SK-N-SH (cell line): ENCODE measurements at regions not wholly inside any gene's neighbourhood (a gene's known extent, or its start where the extent isn't known, plus 50 kb on each side); places are given as distances from the start of the nearest gene placed in this dataset.

Source experiments
- CTCF ChIA-PET: fragments of 300-600, 350-600 bp; formaldehyde crosslinking; extraction: SDS; loops from one replicate; lab custom pipeline; 2021; lab: Yijun Ruan, JAX
- POLR2A ChIA-PET: fragments of 350-600 bp; sonication (Branson Sonifier 250); formaldehyde crosslinking; extraction: SDS; loops from one replicate; lab custom pipeline; 2020; ENCODE audit warnings: antibody characterized with exemption, inconsistent platforms; lab: Yijun Ruan, JAX
- DNase-seq: peaks from one replicate; pipeline ENCODE4 v3.0.0; 2012
- H2AFZ ChIP-seq: fragments of 200-600 bp; sonication (generic); 2 replicates; pipeline ENCODE4 v1.8.1; 2016; ENCODE audit warnings: antibody characterized with exemption, mild to moderate bottlenecking, low read depth
- H3F3A ChIP-seq: fragments of 200-600 bp; sonication (generic); replicated peaks from 2 replicates; pipeline ENCODE3; 2016; ENCODE audit warnings: antibody characterized with exemption, mild to moderate bottlenecking; ENCODE audit not compliant: insufficient read depth
- H3K27ac ChIP-seq, 2 experiments: fragments of 200-500 bp in 1 of 2; fragments of 200-600 bp in 1 of 2; sonication (Bioruptor generic) in 1 of 2; sonication (generic), shearing (Covaris generic) in 1 of 2; 2 replicates each; pipeline versions ENCODE4 v1.5.1 to v1.6.1; 2014 to 2016; ENCODE audit warnings: low read depth in 2 of 2, inconsistent platforms in 1 of 2, low read length in 1 of 2, mild to moderate bottlenecking in 1 of 2, mixed read lengths in 1 of 2
- H3K27me3 ChIP-seq: fragments of 200-600 bp; sonication (generic), shearing (Covaris generic); 2 replicates; pipeline ENCODE4 v1.6.1; 2016; ENCODE audit warnings: mixed run types; ENCODE audit not compliant: insufficient read depth
- H3K36me3 ChIP-seq, 2 experiments: fragments of 200-500 bp in 1 of 2; fragments of 200-600 bp in 1 of 2; sonication (Bioruptor generic) in 1 of 2; sonication (generic) in 1 of 2; replicated peaks in 1 of 2; 2 replicates each; pipeline versions ENCODE3 to v1.5.1; 2014 to 2016; ENCODE audit warnings: low read length in 1 of 2, mild to moderate bottlenecking in 1 of 2; ENCODE audit not compliant: insufficient read depth in 2 of 2, control insufficient read depth in 1 of 2
- H3K4me1 ChIP-seq, 2 experiments: fragments of 200-500 bp in 1 of 2; fragments of 200-600 bp in 1 of 2; sonication (Bioruptor generic) in 1 of 2; sonication (generic), shearing (Covaris generic) in 1 of 2; 2 replicates each; pipeline versions ENCODE4 v1.5.1 to v1.6.1; 2014 to 2016; ENCODE audit warnings: low read depth in 1 of 2, low read length in 1 of 2, mixed run types in 1 of 2; ENCODE audit not compliant: insufficient read depth in 2 of 2, control insufficient read depth in 1 of 2
- H3K4me2 ChIP-seq: fragments of 200-600 bp; sonication (generic), shearing (Covaris generic); 2 replicates; pipeline ENCODE4 v1.6.1; 2017; ENCODE audit warnings: mixed run types
- H3K4me3 ChIP-seq, 2 experiments: fragments of 200-500 bp in 1 of 2; fragments of 200-600 bp in 1 of 2; sonication (Bioruptor generic) in 1 of 2; sonication (generic), shearing (Covaris generic) in 1 of 2; 2 replicates each; pipeline versions ENCODE4 v1.5.1 to v1.8.1; 2014 to 2016; ENCODE audit warnings: low read depth in 2 of 2, inconsistent platforms in 1 of 2, low read length in 1 of 2, mild to moderate bottlenecking in 1 of 2, mixed read lengths in 1 of 2, moderate library complexity in 1 of 2
- H3K79me2 ChIP-seq: fragments of 200-600 bp; sonication (generic); 2 replicates; pipeline ENCODE4 v1.8.1; 2017; ENCODE audit warnings: mild to moderate bottlenecking; ENCODE audit not compliant: insufficient read depth
- H3K9ac ChIP-seq: fragments of 200-600 bp; sonication (generic); 2 replicates; pipeline ENCODE4 v1.6.1; 2017; ENCODE audit warnings: mixed run types
- H3K9me2 ChIP-seq: fragments of 200-600 bp; sonication (generic); 2 replicates; pipeline ENCODE4 v1.6.1; 2017; ENCODE audit warnings: mixed run types
- H3K9me3 ChIP-seq: fragments of 200-600 bp; sonication (generic); 2 replicates; pipeline ENCODE4 v1.6.1; 2017; ENCODE audit warnings: mixed run types, mild to moderate bottlenecking, moderate library complexity
- H4K20me1 ChIP-seq: fragments of 200-600 bp; sonication (generic); 2 replicates; pipeline ENCODE4 v1.6.1; 2017; ENCODE audit warnings: mild to moderate bottlenecking, mixed run types; ENCODE audit not compliant: insufficient read depth
- CTCF ChIP-seq: fragments of 200-600 bp; sonication (generic); IDR thresholded peaks from 2 replicates; pipeline ENCODE4 v1.6.1; 2017; ENCODE audit warnings: antibody characterized with exemption, mild to moderate bottlenecking, moderate library complexity
- ELF1 ChIP-seq: IDR thresholded peaks from 2 replicates; pipeline ENCODE4 v1.4.0; 2012
- EP300 ChIP-seq, 2 experiments: IDR thresholded peaks; 2 replicates each; pipeline versions ENCODE4 v1.4.0 to v1.6.1; 2012; ENCODE audit warnings: borderline replicate concordance in 1 of 2, low read depth in 1 of 2, low read length in 1 of 2
- GABPA ChIP-seq: IDR thresholded peaks from 2 replicates; pipeline ENCODE4 v1.4.0; 2012; ENCODE audit warnings: low read depth, mild to moderate bottlenecking
- GATA2 ChIP-seq: sonication (generic); formaldehyde crosslinking; IDR thresholded peaks from 2 replicates; pipeline ENCODE4 v1.5.0; 2020; ENCODE audit warnings: mild to moderate bottlenecking, missing genetic modification reagents
- NFIC ChIP-seq: IDR thresholded peaks from 2 replicates; pipeline ENCODE4 v1.4.0; 2012; ENCODE audit warnings: borderline replicate concordance
- POLR2AphosphoS5 ChIP-seq: IDR thresholded peaks from 2 replicates; pipeline ENCODE4 v1.6.1; 2012; ENCODE audit warnings: low read depth, low read length
- RAD21 ChIP-seq: IDR thresholded peaks from 2 replicates; pipeline ENCODE4 v1.6.1; 2012; ENCODE audit warnings: mild to moderate bottlenecking, low read length
- RFX5 ChIP-seq: IDR thresholded peaks from 2 replicates; pipeline ENCODE4 v1.6.1; 2012; ENCODE audit warnings: mild to moderate bottlenecking, improper control_type of control experiment, low read length
- RXRA ChIP-seq: IDR thresholded peaks from 2 replicates; pipeline ENCODE4 v1.4.0; 2012; ENCODE audit warnings: low read depth, mild to moderate bottlenecking, borderline replicate concordance
- TAF1 ChIP-seq: IDR thresholded peaks from 2 replicates; pipeline ENCODE4 v1.6.1; 2012; ENCODE audit warnings: low read depth, mild to moderate bottlenecking, low read length, moderate library complexity, borderline replicate concordance
- TCF12 ChIP-seq: IDR thresholded peaks from 2 replicates; pipeline ENCODE4 v1.4.0; 2012
- ZBTB33 ChIP-seq: IDR thresholded peaks from 2 replicates; pipeline ENCODE4 v1.4.0; 2012; ENCODE audit warnings: low read depth, borderline replicate concordance
- WGBS: methylation state at CpG from one replicate; pipeline ENCODE4 v1.1.6; 2017; ENCODE audit warnings: low lambda C conversion rate; 5-methylcytosine and 5-hydroxymethylcytosine counted together
- TF ChIP-seq, protein P1 (sequence below): fragments of 150-350 bp; IDR thresholded peaks from 2 replicates; pipeline ENCODE4 v1.6.1; 2017; ENCODE audit warnings: antibody characterized with exemption, low read length, low read depth, borderline replicate concordance
- TF ChIP-seq, protein P2 (sequence below): IDR thresholded peaks from 2 replicates; pipeline ENCODE4 v1.4.0; 2012; ENCODE audit warnings: low read depth

- Histone ChIP-seq H3K79me2 (no peaks in the 10 kb centered on the region), H3F3A (no peaks in the 10 kb centered on the region), H4K20me1 (no peaks in the 10 kb centered on the region), H3K27ac (no peak overlapping the region), H3K4me3 (no peak overlapping the region), H2AFZ (no peak overlapping the region), H3K4me1 (no peaks in the 10 kb centered on the region), H3K4me2 (no peak overlapping the region), H3K36me3 (no peaks in the 10 kb centered on the region), H3K9me2 (no peaks in the 10 kb centered on the region), H3K9me3 (no peaks in the 10 kb centered on the region), H3K27me3 (no peaks in the 10 kb centered on the region), H3K9ac (no peak overlapping the region)
- CTCF ChIA-PET, result no interaction called here
- DNase-seq, result no peak
- TF ChIP-seq GATA2 (CRISPR knock-in tag) (no peak), CTCF (no peak), POLR2AphosphoS5 (no peak), ZBTB33 (no peak), NFIC (no peak)
- TF ChIP-seq, protein P1, sequence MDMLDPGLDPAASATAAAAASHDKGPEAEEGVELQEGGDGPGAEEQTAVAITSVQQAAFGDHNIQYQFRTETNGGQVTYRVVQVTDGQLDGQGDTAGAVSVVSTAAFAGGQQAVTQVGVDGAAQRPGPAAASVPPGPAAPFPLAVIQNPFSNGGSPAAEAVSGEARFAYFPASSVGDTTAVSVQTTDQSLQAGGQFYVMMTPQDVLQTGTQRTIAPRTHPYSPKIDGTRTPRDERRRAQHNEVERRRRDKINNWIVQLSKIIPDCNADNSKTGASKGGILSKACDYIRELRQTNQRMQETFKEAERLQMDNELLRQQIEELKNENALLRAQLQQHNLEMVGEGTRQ, result no peak
- POLR2A ChIA-PET, result no interaction called here
Measured at GRCh38 chr9:87089929-87090328, 142.6 kb upstream of the GAS1 start.

GRCh38 chr9:87093777-87094176, 146.5 kb upstream of the GAS1 start:
- Histone ChIP-seq H3K27me3 (no peaks in the 10 kb centered on the region), H3K9me3 (no peaks in the 10 kb centered on the region), H3K4me2 (no peak overlapping the region), H3K9ac (no peak overlapping the region), H3K79me2 (no peaks in the 10 kb centered on the region), H3K4me3 (no peak overlapping the region), H3K4me1 (no peaks in the 10 kb centered on the region; a peak in 1 of 4 replicates), H3K27ac (no peak overlapping the region), H2AFZ (no peak overlapping the region), H3F3A (no peaks in the 10 kb centered on the region), H4K20me1 (no peaks in the 10 kb centered on the region), H3K9me2 (no peaks in the 10 kb centered on the region), H3K36me3 (no peaks in the 10 kb centered on the region)
- 81% methylated on average over 3 of the region's 3 CpGs for WGBS
- DNase-seq, result no peak
- POLR2A ChIA-PET, result no interaction called here
- TF ChIP-seq EP300 (IDR thresholded peaks at IDR 0.05; ENCODE audit: borderline replicate concordance in 1 of 2, low read depth in 1 of 2, low read length in 1 of 2) (no peak), TCF12 (no peak), RAD21 (no peak), TAF1 (no peak), RXRA (no peak), RFX5 (no peak), ELF1 (no peak), GABPA (no peak)
- TF ChIP-seq, protein P2, sequence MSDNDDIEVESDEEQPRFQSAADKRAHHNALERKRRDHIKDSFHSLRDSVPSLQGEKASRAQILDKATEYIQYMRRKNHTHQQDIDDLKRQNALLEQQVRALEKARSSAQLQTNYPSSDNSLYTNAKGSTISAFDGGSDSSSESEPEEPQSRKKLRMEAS, result no peak
- CTCF ChIA-PET, result interaction anchor here (2.5 kb wide), 1 partner anchor 231 kb away, joined by 6 read pairs; no protein-coding TSS in a partner anchor
